HEK293T (cell line): ENCODE measurements at regions not wholly inside any gene's neighbourhood (a gene's known extent, or its start where the extent isn't known, plus 50 kb on each side); places are given as distances from the start of the nearest gene placed in this dataset.

Experiments
- CTCF ChIA-PET: fragments of 350-600 bp; formaldehyde crosslinking; extraction: SDS; loops from one replicate; lab custom pipeline; 2021; ENCODE audit warnings: antibody characterized with exemption, inconsistent platforms; lab: Yijun Ruan, JAX
- POLR2A ChIA-PET: fragments of 350-600 bp; formaldehyde crosslinking; extraction: SDS; loops from one replicate; lab custom pipeline; 2020; ENCODE audit warnings: antibody characterized with exemption, inconsistent platforms; lab: Yijun Ruan, JAX
- DNase-seq: peaks from one replicate; pipeline ENCODE4 v3.0.0; 2012; ENCODE audit warnings: mixed read lengths; ENCODE audit errors: extremely low spot score
- ARNT ChIP-seq: fragments of 450-650 bp; IDR thresholded peaks from 2 replicates; pipeline ENCODE4 v1.6.1; 2017; ENCODE audit warnings: mild to moderate bottlenecking
- BHLHE40 ChIP-seq: fragments of 450-650 bp; IDR thresholded peaks from 2 replicates; pipeline ENCODE4 v1.6.1; 2016; ENCODE audit warnings: mild to moderate bottlenecking, moderate library complexity, borderline replicate concordance
- CTBP1 ChIP-seq: fragments of 450-650 bp; IDR thresholded peaks from 2 replicates; pipeline ENCODE4 v1.6.1; 2016; ENCODE audit warnings: borderline replicate concordance
- ELF4 ChIP-seq: fragments of 450-650 bp; IDR thresholded peaks from 2 replicates; pipeline ENCODE4 v1.6.1; 2017; ENCODE audit warnings: antibody characterized with exemption
- FOXA1 ChIP-seq: fragments of 450-650 bp; IDR thresholded peaks from 2 replicates; pipeline ENCODE4 v1.6.1; 2016; ENCODE audit warnings: mild to moderate bottlenecking
- FOXK2 ChIP-seq: fragments of 450-650 bp; IDR thresholded peaks from 2 replicates; pipeline ENCODE4 v1.6.1; 2016; ENCODE audit warnings: mild to moderate bottlenecking
- FOXM1 ChIP-seq: fragments of 450-650 bp; IDR thresholded peaks from 2 replicates; pipeline ENCODE4 v1.6.1; 2017; ENCODE audit warnings: mild to moderate bottlenecking, borderline replicate concordance
- HDGF ChIP-seq: fragments of 450-650 bp; IDR thresholded peaks from 2 replicates; pipeline ENCODE4 v1.6.1; 2017; ENCODE audit warnings: antibody characterized with exemption, borderline replicate concordance
- L3MBTL2 ChIP-seq: fragments of 450-650 bp; conservative IDR thresholded peaks from 2 replicates; pipeline ENCODE4 v1.6.1; 2016; ENCODE audit warnings: mild to moderate bottlenecking
- LEF1 ChIP-seq: fragments of 450-650 bp; IDR thresholded peaks from 2 replicates; pipeline ENCODE4 v1.6.1; 2017; ENCODE audit warnings: mild to moderate bottlenecking, borderline replicate concordance
- NFRKB ChIP-seq: fragments of 450-650 bp; IDR thresholded peaks from 2 replicates; pipeline ENCODE4 v1.6.1; 2016; ENCODE audit warnings: mild to moderate bottlenecking, moderate library complexity
- SP1 ChIP-seq: fragments of 450-650 bp; IDR thresholded peaks from 2 replicates; pipeline ENCODE4 v1.6.1; 2017
- SUZ12 ChIP-seq: fragments of 450-650 bp; IDR thresholded peaks from 2 replicates; pipeline ENCODE4 v1.6.1; 2016; ENCODE audit warnings: mild to moderate bottlenecking
- TARDBP ChIP-seq: fragments of 450-650 bp; IDR thresholded peaks from 2 replicates; pipeline ENCODE4 v1.6.1; 2016
- ZNF384 ChIP-seq: fragments of 450-650 bp; IDR thresholded peaks from 2 replicates; pipeline ENCODE4 v1.6.1; 2016
- TF ChIP-seq, protein P1 (sequence below): fragments of 450-650 bp; IDR thresholded peaks from 2 replicates; pipeline ENCODE4 v1.6.1; 2016

GRCh38 chr6:48750861-48751260 lies 639.9 kb upstream of the PTCHD4 start:
- POLR2A ChIA-PET, result no interaction called here
- TF ChIP-seq, protein P1, sequence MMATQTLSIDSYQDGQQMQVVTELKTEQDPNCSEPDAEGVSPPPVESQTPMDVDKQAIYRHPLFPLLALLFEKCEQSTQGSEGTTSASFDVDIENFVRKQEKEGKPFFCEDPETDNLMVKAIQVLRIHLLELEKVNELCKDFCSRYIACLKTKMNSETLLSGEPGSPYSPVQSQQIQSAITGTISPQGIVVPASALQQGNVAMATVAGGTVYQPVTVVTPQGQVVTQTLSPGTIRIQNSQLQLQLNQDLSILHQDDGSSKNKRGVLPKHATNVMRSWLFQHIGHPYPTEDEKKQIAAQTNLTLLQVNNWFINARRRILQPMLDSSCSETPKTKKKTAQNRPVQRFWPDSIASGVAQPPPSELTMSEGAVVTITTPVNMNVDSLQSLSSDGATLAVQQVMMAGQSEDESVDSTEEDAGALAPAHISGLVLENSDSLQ, result no peak
- TF ChIP-seq CTBP1 (no peak), SUZ12 (no peak), BHLHE40 (no peak), ARNT (no peak), FOXA1 (no peak), FOXK2 (no peak), LEF1 (no peak), ELF4 (no peak), SP1 (no peak), FOXM1 (no peak), NFRKB (no peak), L3MBTL2 (no peak), HDGF (no peak), TARDBP (no peak), ZNF384 (no peak)
- DNase-seq, result no peak
- CTCF ChIA-PET, result no interaction called here

- POLR2A ChIA-PET, result no interaction called here
- CTCF ChIA-PET, result no interaction called here
- DNase-seq, result no peak
- TF ChIP-seq NFRKB (no peak), HDGF (no peak), SUZ12 (no peak), SP1 (no peak), FOXK2 (no peak)
- TF ChIP-seq, protein P1, result no peak
Measured at GRCh38 chr6:48747471-48747870, 636.5 kb upstream of the PTCHD4 start.

GRCh38 chr6:48747040-48747439 lies 636.0 kb upstream of the PTCHD4 start:
- POLR2A ChIA-PET, result no interaction called here
- CTCF ChIA-PET, result no interaction called here

GRCh38 chr6:48744948-48745347 lies 634.0 kb upstream of the PTCHD4 start:
- TF ChIP-seq ARNT, result no peak
- CTCF ChIA-PET, result no interaction called here
- DNase-seq, result no peak
- POLR2A ChIA-PET, result no interaction called here

More at GRCh38 chr6:48747040-48747439, 636.0 kb upstream of the PTCHD4 start:
- no peak for DNase-seq
- TF ChIP-seq NFRKB (no peak), LEF1 (no peak), SUZ12 (no peak), BHLHE40 (no peak), FOXA1 (no peak), ELF4 (no peak), HDGF (no peak), ZNF384 (no peak), L3MBTL2 (no peak), FOXK2 (no peak), CTBP1 (no peak), FOXM1 (no peak), TARDBP (no peak), ARNT (no peak), SP1 (no peak)
- TF ChIP-seq, protein P1, result no peak

GRCh38 chr6:48743738-48744137 lies 632.7 kb upstream of the PTCHD4 start:
- no peak for TF ChIP-seq ELF4
- no peak for TF ChIP-seq TARDBP
- no peak for TF ChIP-seq LEF1
- TF ChIP-seq FOXK2, result no peak
- TF ChIP-seq NFRKB, result no peak
- TF ChIP-seq, protein P1, result no peak
- TF ChIP-seq CTBP1, result no peak
- TF ChIP-seq FOXA1, result no peak
- TF ChIP-seq BHLHE40, result no peak
- no peak for TF ChIP-seq ARNT
- TF ChIP-seq HDGF, result no peak
- TF ChIP-seq L3MBTL2, result no peak
- no peak for TF ChIP-seq SP1
- TF ChIP-seq ZNF384, result no peak
- ChIA-PET CTCF (interaction anchor here (0.7 kb wide), 1 partner anchor 401 kb away, joined by 3 read pairs; no protein-coding TSS in a partner anchor), POLR2A (no interaction called here)
- no peak for DNase-seq
